ENCODE measurements at regions not wholly inside any gene's neighbourhood (a gene's known extent, or its start where the extent isn't known, plus 50 kb on each side); places are given as distances from the start of the nearest gene placed in this dataset.

- Histone ChIP-seq H3K4me3 (ENCODE audit: extremely low read depth, insufficient read depth, low read length, poor library complexity, severe bottlenecking) (no peak overlapping the region), H3K36me3 (ENCODE audit: control insufficient read depth, insufficient read depth, low read length) (no peaks in the 10 kb centered on the region), H3K4me1 (ENCODE audit: control insufficient read depth, insufficient read depth, low read length, poor library complexity, severe bottlenecking) (no peaks in the 10 kb centered on the region), H3K9me3 (ENCODE audit: control insufficient read depth, low read length) (no peaks in the 10 kb centered on the region), H3K27ac (ENCODE audit: low read depth, low read length, severe bottlenecking) (no peak overlapping the region)
- 88% methylated on average over 1 of the region's 1 CpG; no CpG with 5 or more reads in 1 of the 2 experiments for WGBS, 2 experiments (ENCODE audit: insufficient coverage in 2 of 2)
Observed at GRCh38 chr6:155915651-155916050, 460.0 kb upstream of the NOX3 start.

DNA sequence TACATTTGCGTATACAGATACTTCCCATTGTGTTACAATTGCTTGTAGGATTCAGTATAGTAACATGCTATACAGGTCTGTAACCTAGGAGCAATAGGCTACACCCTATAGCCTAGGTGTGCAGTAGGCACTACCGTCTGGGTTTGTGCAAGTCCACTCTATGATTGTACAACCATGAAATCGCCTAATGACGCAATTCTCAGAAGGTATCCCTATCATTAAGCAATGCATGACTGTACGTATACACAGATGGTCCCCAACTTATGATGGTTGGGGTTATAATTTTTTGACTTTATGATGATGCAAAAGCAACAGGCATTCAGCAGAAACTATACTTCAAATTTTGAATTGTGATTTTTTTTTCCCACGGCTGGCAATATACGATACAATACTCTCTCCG is 458.2 kb upstream of the NOX3 start:
- no peak overlapping the region for H3K4me3 ChIP-seq (ENCODE audit: extremely low read depth, insufficient read depth, low read length, poor library complexity, severe bottlenecking)
- H3K9me3 ChIP-seq (ENCODE audit: control insufficient read depth, low read length) = no peaks in the 10 kb centered on the region
- H3K4me1 ChIP-seq (ENCODE audit: control insufficient read depth, insufficient read depth, low read length, poor library complexity, severe bottlenecking) = no peaks in the 10 kb centered on the region
- WGBS, 2 experiments (ENCODE audit: insufficient coverage in 2 of 2) = 92 to 95% methylated on average over 4 to 6 of the region's 8 CpGs
- H3K27ac ChIP-seq (ENCODE audit: low read depth, low read length, severe bottlenecking) = no peak overlapping the region
- no peaks in the 10 kb centered on the region for H3K36me3 ChIP-seq (ENCODE audit: control insufficient read depth, insufficient read depth, low read length)

GRCh38 chr6:155909710-155910109 is 454.1 kb upstream of the NOX3 start:
- WGBS, 2 experiments (ENCODE audit: insufficient coverage in 2 of 2) = 90 to 100% methylated on average over 1 to 2 of the region's 2 CpGs
- H3K4me3 ChIP-seq (ENCODE audit: extremely low read depth, insufficient read depth, low read length, poor library complexity, severe bottlenecking) = no peak overlapping the region
- no peaks in the 10 kb centered on the region for H3K4me1 ChIP-seq (ENCODE audit: control insufficient read depth, insufficient read depth, low read length, poor library complexity, severe bottlenecking)
- H3K36me3 ChIP-seq (ENCODE audit: control insufficient read depth, insufficient read depth, low read length) = no peaks in the 10 kb centered on the region
- no peak overlapping the region for H3K27ac ChIP-seq (ENCODE audit: low read depth, low read length, severe bottlenecking)
- H3K9me3 ChIP-seq (ENCODE audit: control insufficient read depth, low read length) = no peaks in the 10 kb centered on the region

- 80 to 93% methylated on average over 2 of the region's 3 CpGs for WGBS, 2 experiments (ENCODE audit: insufficient coverage in 2 of 2)
- Histone ChIP-seq H3K36me3 (ENCODE audit: control insufficient read depth, insufficient read depth, low read length) (no peaks in the 10 kb centered on the region), H3K27ac (ENCODE audit: low read depth, low read length, severe bottlenecking) (no peak overlapping the region), H3K9me3 (ENCODE audit: control insufficient read depth, low read length) (no peaks in the 10 kb centered on the region), H3K4me1 (ENCODE audit: control insufficient read depth, insufficient read depth, low read length, poor library complexity, severe bottlenecking) (no peaks in the 10 kb centered on the region), H3K4me3 (ENCODE audit: extremely low read depth, insufficient read depth, low read length, poor library complexity, severe bottlenecking) (no peak overlapping the region)
Observed at GRCh38 chr6:155895641-155896040, 440.0 kb upstream of the NOX3 start.

GRCh38 chr6:155894758-155895157 is 439.1 kb upstream of the NOX3 start:
- Histone ChIP-seq H3K36me3 (ENCODE audit: control insufficient read depth, insufficient read depth, low read length) (no peaks in the 10 kb centered on the region), H3K4me3 (ENCODE audit: extremely low read depth, insufficient read depth, low read length, poor library complexity, severe bottlenecking) (no peak overlapping the region), H3K27ac (ENCODE audit: low read depth, low read length, severe bottlenecking) (no peak overlapping the region), H3K9me3 (ENCODE audit: control insufficient read depth, low read length) (no peaks in the 10 kb centered on the region), H3K4me1 (ENCODE audit: control insufficient read depth, insufficient read depth, low read length, poor library complexity, severe bottlenecking) (no peaks in the 10 kb centered on the region)
- WGBS, 2 experiments (ENCODE audit: insufficient coverage in 2 of 2) = no CpG with 5 or more reads among the region's 5 CpGs

DNA sequence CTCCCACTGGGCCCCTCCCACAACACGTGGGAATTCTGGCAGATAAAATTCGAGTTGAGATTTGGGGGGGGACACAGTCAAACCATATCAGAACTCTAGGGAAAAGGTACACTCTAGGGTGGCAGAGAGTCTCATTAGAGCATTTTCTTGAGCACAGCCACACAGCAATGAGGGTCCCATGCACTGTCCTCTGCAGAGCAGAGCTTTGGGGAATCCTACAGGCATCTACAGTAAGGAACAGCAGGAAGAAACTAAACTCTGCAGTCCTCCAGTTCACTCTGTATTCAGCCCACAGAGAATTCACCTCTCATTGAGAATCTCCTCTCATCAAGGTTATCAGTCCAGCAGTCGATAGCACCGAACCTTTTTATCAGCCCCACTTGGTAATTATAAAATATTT is 438.6 kb upstream of the NOX3 start:
- Histone ChIP-seq H3K4me1 (ENCODE audit: control insufficient read depth, insufficient read depth, low read length, poor library complexity, severe bottlenecking) (no peaks in the 10 kb centered on the region), H3K9me3 (ENCODE audit: control insufficient read depth, low read length) (no peaks in the 10 kb centered on the region), H3K36me3 (ENCODE audit: control insufficient read depth, insufficient read depth, low read length) (no peaks in the 10 kb centered on the region), H3K27ac (ENCODE audit: low read depth, low read length, severe bottlenecking) (no peak overlapping the region), H3K4me3 (ENCODE audit: extremely low read depth, insufficient read depth, low read length, poor library complexity, severe bottlenecking) (no peak overlapping the region)
- WGBS, 2 experiments (ENCODE audit: insufficient coverage in 2 of 2) = 39% methylated on average over 2 of the region's 4 CpGs; no CpG with 5 or more reads in 1 of the 2 experiments

GRCh38 chr6:155890409-155890808 is 434.8 kb upstream of the NOX3 start:
- Histone ChIP-seq H3K9me3 (ENCODE audit: control insufficient read depth, low read length) (no peaks in the 10 kb centered on the region), H3K4me1 (ENCODE audit: control insufficient read depth, insufficient read depth, low read length, poor library complexity, severe bottlenecking) (no peaks in the 10 kb centered on the region), H3K4me3 (ENCODE audit: extremely low read depth, insufficient read depth, low read length, poor library complexity, severe bottlenecking) (no peak overlapping the region), H3K27ac (ENCODE audit: low read depth, low read length, severe bottlenecking) (no peak overlapping the region), H3K36me3 (ENCODE audit: control insufficient read depth, insufficient read depth, low read length) (no peaks in the 10 kb centered on the region)
- 60 to 86% methylated on average over 1 of the region's 2 CpGs for WGBS, 2 experiments (ENCODE audit: insufficient coverage in 2 of 2)

DNA sequence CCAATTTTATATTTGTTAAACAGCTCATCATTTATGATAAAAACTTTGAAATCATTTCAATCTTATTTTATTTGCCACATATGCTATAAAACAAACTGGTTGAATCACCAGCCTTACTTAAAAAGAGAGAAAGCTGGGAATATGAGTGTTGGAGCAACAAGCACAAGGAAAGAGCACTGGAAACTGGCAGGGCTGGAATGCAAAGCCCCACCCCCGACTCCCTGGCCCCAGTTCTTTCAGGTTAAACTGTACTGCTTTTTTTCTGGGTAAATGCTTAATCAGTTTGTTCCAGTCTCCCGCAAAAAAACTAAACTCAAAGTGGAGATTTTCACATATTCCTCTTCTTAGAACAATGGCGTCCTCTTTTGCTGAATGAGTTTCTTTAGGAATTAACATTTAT is 433.8 kb upstream of the NOX3 start:
- WGBS, 2 experiments (ENCODE audit: insufficient coverage in 2 of 2) = 73 to 75% methylated on average over 1 to 2 of the region's 3 CpGs
- no peak overlapping the region for H3K27ac ChIP-seq (ENCODE audit: low read depth, low read length, severe bottlenecking)
- no peak overlapping the region for H3K4me3 ChIP-seq (ENCODE audit: extremely low read depth, insufficient read depth, low read length, poor library complexity, severe bottlenecking)
- H3K36me3 ChIP-seq (ENCODE audit: control insufficient read depth, insufficient read depth, low read length) = no peaks in the 10 kb centered on the region
- no peaks in the 10 kb centered on the region for H3K9me3 ChIP-seq (ENCODE audit: control insufficient read depth, low read length)
- peaks cover 4% of the 10 kb centered on the region for H3K4me1 ChIP-seq (ENCODE audit: control insufficient read depth, insufficient read depth, low read length, poor library complexity, severe bottlenecking)

DNA sequence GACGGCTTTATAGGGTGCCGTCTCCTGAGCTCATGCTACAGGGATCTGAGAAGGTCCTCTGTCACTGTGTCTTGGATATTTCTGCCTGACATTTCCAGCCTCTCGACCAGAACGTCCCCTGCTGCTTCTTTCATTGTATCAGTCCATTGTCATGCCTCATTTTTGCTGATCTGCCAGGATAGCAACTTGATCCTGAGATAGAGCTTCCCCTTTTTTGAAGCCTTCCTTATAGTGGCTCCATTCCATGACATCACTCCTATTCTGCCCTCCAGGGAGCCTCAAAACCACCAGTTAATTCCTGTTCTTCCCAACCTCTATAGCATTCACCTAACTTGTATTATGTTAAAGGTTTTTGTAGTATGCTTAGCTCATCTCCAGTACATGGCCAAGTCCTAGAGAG is 431.8 kb upstream of the NOX3 start:
- Histone ChIP-seq H3K4me3 (ENCODE audit: extremely low read depth, insufficient read depth, low read length, poor library complexity, severe bottlenecking) (no peak overlapping the region), H3K36me3 (ENCODE audit: control insufficient read depth, insufficient read depth, low read length) (no peaks in the 10 kb centered on the region), H3K27ac (ENCODE audit: low read depth, low read length, severe bottlenecking) (no peak overlapping the region), H3K4me1 (ENCODE audit: control insufficient read depth, insufficient read depth, low read length, poor library complexity, severe bottlenecking) (peaks cover 19% of the 10 kb centered on the region), H3K9me3 (ENCODE audit: control insufficient read depth, low read length) (no peaks in the 10 kb centered on the region)
- WGBS, 2 experiments (ENCODE audit: insufficient coverage in 2 of 2) = 56 to 67% methylated on average over 4 of the region's 4 CpGs

GRCh38 chr6:155883741-155884140 is 428.1 kb upstream of the NOX3 start:
- no peaks in the 10 kb centered on the region for H3K36me3 ChIP-seq (ENCODE audit: control insufficient read depth, insufficient read depth, low read length)
- WGBS, 2 experiments (ENCODE audit: insufficient coverage in 2 of 2) = 83% methylated on average over 1 of the region's 3 CpGs; no CpG with 5 or more reads in 1 of the 2 experiments
- H3K4me1 ChIP-seq (ENCODE audit: control insufficient read depth, insufficient read depth, low read length, poor library complexity, severe bottlenecking) = peaks cover 23% of the 10 kb centered on the region
- no peaks in the 10 kb centered on the region for H3K9me3 ChIP-seq (ENCODE audit: control insufficient read depth, low read length)
- H3K4me3 ChIP-seq (ENCODE audit: extremely low read depth, insufficient read depth, low read length, poor library complexity, severe bottlenecking) = no peak overlapping the region
- peak overlapping the region; percentile 63 for H3K27ac ChIP-seq (ENCODE audit: low read depth, low read length, severe bottlenecking)

DNA sequence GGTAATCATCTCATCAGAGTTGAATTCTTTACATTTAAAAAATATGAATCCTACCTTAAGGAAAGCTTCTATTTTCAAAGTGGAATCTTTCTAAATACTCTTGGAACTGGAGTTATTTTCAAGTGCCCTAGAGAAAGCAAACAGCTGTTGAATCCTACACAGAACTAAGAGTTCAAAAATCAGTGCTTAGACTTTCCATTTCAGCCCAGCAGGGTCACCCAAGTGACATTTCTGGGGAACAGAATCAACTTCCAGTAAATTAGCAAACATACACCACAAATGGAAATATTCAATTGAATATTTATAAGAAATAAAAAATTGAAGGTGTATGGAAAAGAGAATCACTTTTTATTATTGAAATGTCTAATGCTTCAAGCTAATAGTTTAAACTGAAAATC is 427.7 kb upstream of the NOX3 start:
- Histone ChIP-seq H3K9me3 (ENCODE audit: control insufficient read depth, low read length) (no peaks in the 10 kb centered on the region), H3K36me3 (ENCODE audit: control insufficient read depth, insufficient read depth, low read length) (no peaks in the 10 kb centered on the region), H3K4me1 (ENCODE audit: control insufficient read depth, insufficient read depth, low read length, poor library complexity, severe bottlenecking) (peaks cover 23% of the 10 kb centered on the region), H3K4me3 (ENCODE audit: extremely low read depth, insufficient read depth, low read length, poor library complexity, severe bottlenecking) (no peak overlapping the region), H3K27ac (ENCODE audit: low read depth, low read length, severe bottlenecking) (peak overlapping the region; percentile 63)

Data from mesodermal cell (in vitro differentiated cells).